GM23338 (cell line): ENCODE measurements at regions not wholly inside any gene's neighbourhood (a gene's known extent, or its start where the extent isn't known, plus 50 kb on each side); places are given as distances from the start of the nearest gene placed in this dataset.

ENCODE experiments used
- ATAC-seq: fragments of 200-7000 bp; cut with Tn5 transposase; 3 replicates; pipeline ENCODE4 v1.9.1; 2020
- DNase-seq: peaks from one replicate; pipeline ENCODE4 v3.0.0-alpha.2; 2015; ENCODE audit warnings: low spot score
- H2AFZ ChIP-seq: fragments of 200-600 bp; sonication (generic); 2 replicates; pipeline ENCODE4 v1.8.0; 2016; ENCODE audit warnings: antibody characterized with exemption, mild to moderate bottlenecking, moderate library complexity
- H3F3A ChIP-seq: fragments of 200-600 bp; sonication (generic); replicated peaks from 2 replicates; pipeline ENCODE4 v1.8.0; 2017; ENCODE audit warnings: antibody characterized with exemption, mixed run types, low read depth
- H3K27ac ChIP-seq: fragments of 200-600 bp; sonication (generic); 2 replicates; pipeline ENCODE4 v1.6.1; 2016; ENCODE audit warnings: low read depth
- H3K27me3 ChIP-seq: fragments of 200-600 bp; sonication (generic); 2 replicates; pipeline ENCODE4 v1.8.0; 2016; ENCODE audit warnings: mild to moderate bottlenecking, mixed run types, moderate library complexity; ENCODE audit not compliant: insufficient read depth
- H3K36me3 ChIP-seq: fragments of 200-600 bp; sonication (generic); 2 replicates; pipeline ENCODE4 v1.8.0; 2016; ENCODE audit warnings: mild to moderate bottlenecking; ENCODE audit not compliant: insufficient read depth
- H3K4me1 ChIP-seq: fragments of 200-600 bp; sonication (generic); 2 replicates; pipeline ENCODE4 v1.8.0; 2016; ENCODE audit warnings: mild to moderate bottlenecking, moderate library complexity; ENCODE audit not compliant: insufficient read depth
- H3K4me2 ChIP-seq: fragments of 200-600 bp; sonication (generic); 2 replicates; pipeline ENCODE4 v1.7.1; 2017; ENCODE audit warnings: mixed run types
- H3K4me3 ChIP-seq: fragments of 200-600 bp; sonication (generic); 2 replicates; pipeline ENCODE4 v1.6.1; 2016; ENCODE audit warnings: mixed run types
- H3K79me2 ChIP-seq: fragments of 200-600 bp; sonication (generic); replicated peaks from 2 replicates; pipeline ENCODE4 v1.8.0; 2017; ENCODE audit warnings: mild to moderate bottlenecking; ENCODE audit not compliant: insufficient read depth
- H3K9me2 ChIP-seq: fragments of 200-600 bp; sonication (generic); 2 replicates; pipeline ENCODE4 v1.8.0; 2017; ENCODE audit not compliant: insufficient read depth
- H4K20me1 ChIP-seq: fragments of 200-600 bp; sonication (generic); replicated peaks from 2 replicates; pipeline ENCODE4 v1.8.0; 2017; ENCODE audit warnings: mild to moderate bottlenecking; ENCODE audit not compliant: insufficient read depth
- H3K27ac Mint-ChIP-seq: 2 replicates; pipeline ENCODE4 v1.8.0; 2020; ENCODE audit warnings: inconsistent platforms, mild to moderate bottlenecking, moderate library complexity, mixed read lengths
- H3K27me3 Mint-ChIP-seq: 3 replicates; pipeline ENCODE4 v1.8.0; 2022; ENCODE audit warnings: low read depth, mild to moderate bottlenecking, moderate library complexity, mixed read lengths, inconsistent platforms; ENCODE audit not compliant: insufficient read depth, poor library complexity
- H3K36me3 Mint-ChIP-seq: 3 replicates; pipeline ENCODE4 v1.8.0; 2021; ENCODE audit warnings: low read depth, mild to moderate bottlenecking, inconsistent platforms, moderate library complexity, mixed read lengths
- H3K4me1 Mint-ChIP-seq: 3 replicates; pipeline ENCODE4 v1.8.0; 2020; ENCODE audit warnings: mild to moderate bottlenecking, inconsistent platforms, mixed read lengths
- H3K4me3 Mint-ChIP-seq: 3 replicates; pipeline ENCODE4 v1.8.0; 2021; ENCODE audit warnings: moderate library complexity, mild to moderate bottlenecking, inconsistent platforms, mixed read lengths
- H3K9me3 Mint-ChIP-seq: 3 replicates; pipeline ENCODE4 v1.8.0; 2020; ENCODE audit warnings: moderate library complexity, mild to moderate bottlenecking, inconsistent platforms, mixed read lengths
- CREB1 ChIP-seq: fragments of 250-450 bp; sonication (Bioruptor Pico); IDR thresholded peaks from 2 replicates; pipeline ENCODE4 v1.5.0; 2020; ENCODE audit warnings: low read depth, mild to moderate bottlenecking, moderate library complexity
- EZH2phosphoT487 ChIP-seq: fragments of 200-600 bp; sonication (generic); IDR thresholded peaks from one replicate; pipeline ENCODE4 v1.8.1; 2018; ENCODE audit warnings: antibody characterized with exemption; ENCODE audit not compliant: unreplicated experiment
- JUNB ChIP-seq: IDR thresholded peaks from one replicate; pipeline ENCODE4 v1.6.1; 2016; ENCODE audit warnings: antibody characterized with exemption; ENCODE audit not compliant: unreplicated experiment
- STAT1 ChIP-seq: IDR thresholded peaks from one replicate; pipeline ENCODE4 v1.6.1; 2016; ENCODE audit warnings: antibody characterized with exemption; ENCODE audit not compliant: unreplicated experiment
- ZNF114 ChIP-seq: fragments of 250-450 bp; sonication (Bioruptor Pico); IDR thresholded peaks from 2 replicates; pipeline ENCODE4 v1.5.0; 2020; ENCODE audit warnings: mild to moderate bottlenecking, moderate library complexity
- ZNF331 ChIP-seq: fragments of 250-450 bp; sonication (Bioruptor Pico); IDR thresholded peaks from 2 replicates; pipeline ENCODE4 v1.5.0; 2020; ENCODE audit warnings: low read depth, mild to moderate bottlenecking, moderate library complexity
- TF ChIP-seq, protein P1 (sequence below), 2 experiments: fragments of 200-600 bp in 1 of 2; sonication (generic) in 1 of 2; conservative IDR thresholded peaks; 2 replicates each; pipeline versions ENCODE4 v1.5.1 to v1.6.1; 2016 to 2017; ENCODE audit warnings: antibody characterized with exemption in 2 of 2, low read depth in 2 of 2, mild to moderate bottlenecking in 2 of 2, moderate library complexity in 1 of 2
- TF ChIP-seq, protein P2 (sequence below): fragments of 250-450 bp; sonication (Bioruptor Pico); IDR thresholded peaks from 2 replicates; pipeline ENCODE4 v1.5.0; 2020; ENCODE audit warnings: mild to moderate bottlenecking, moderate library complexity
- TF ChIP-seq, protein P3 (sequence below): IDR thresholded peaks from 2 replicates; pipeline ENCODE4 v1.6.1; 2016; ENCODE audit warnings: antibody characterized with exemption

DNA sequence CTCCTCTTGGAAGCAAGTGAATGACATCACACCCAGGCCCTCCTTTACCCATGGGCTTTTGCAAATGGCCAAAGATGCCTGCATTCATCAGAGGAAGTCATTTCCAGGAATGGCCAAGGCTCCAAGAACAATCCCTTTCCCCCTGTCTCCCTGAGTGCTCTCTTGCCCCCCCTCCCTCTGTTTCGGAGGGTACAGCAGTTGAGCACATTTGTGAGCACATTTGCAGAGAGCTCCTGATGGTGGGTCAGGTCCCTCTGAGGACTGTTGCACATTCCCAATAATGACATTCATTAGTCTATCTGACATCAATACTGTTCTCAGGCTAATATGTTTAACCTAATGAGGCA is 113.4 kb downstream of the MATN1 start:
- no peaks in the 10 kb centered on the region for H3K36me3 ChIP-seq
- Mint-ChIP-seq H3K27ac (no peak overlapping the region), H3K27me3 (peaks cover 3% of the 10 kb centered on the region), H3K36me3 (no peaks in the 10 kb centered on the region), H3K9me3 (no peaks in the 10 kb centered on the region; the same call in 1 of the 3 replicates), H3K4me1 (peaks cover 5% of the 10 kb centered on the region; the same call in 2 of the 3 replicates), H3K4me3 (no peak overlapping the region)
- no peak overlapping the region for H2AFZ ChIP-seq
- no peak overlapping the region for H3K4me2 ChIP-seq
- no peaks in the 10 kb centered on the region for H3K4me1 ChIP-seq
- H3K27ac ChIP-seq, result no peak overlapping the region
- H3K4me3 ChIP-seq, result no peak overlapping the region
- H3K27me3 ChIP-seq, result no peaks in the 10 kb centered on the region
- H3K79me2 ChIP-seq, result no peaks in the 10 kb centered on the region
- H4K20me1 ChIP-seq, result no peaks in the 10 kb centered on the region
- H3K9me2 ChIP-seq, result 0 out of 2 replicates have a peak, but pooled peaks cover 7% of the 10 kb centered on the region
- DNase-seq (no peak), ATAC-seq (no peak)
- no peak for TF ChIP-seq STAT1
- TF ChIP-seq ZNF114, result no peak
- TF ChIP-seq, protein P1, sequence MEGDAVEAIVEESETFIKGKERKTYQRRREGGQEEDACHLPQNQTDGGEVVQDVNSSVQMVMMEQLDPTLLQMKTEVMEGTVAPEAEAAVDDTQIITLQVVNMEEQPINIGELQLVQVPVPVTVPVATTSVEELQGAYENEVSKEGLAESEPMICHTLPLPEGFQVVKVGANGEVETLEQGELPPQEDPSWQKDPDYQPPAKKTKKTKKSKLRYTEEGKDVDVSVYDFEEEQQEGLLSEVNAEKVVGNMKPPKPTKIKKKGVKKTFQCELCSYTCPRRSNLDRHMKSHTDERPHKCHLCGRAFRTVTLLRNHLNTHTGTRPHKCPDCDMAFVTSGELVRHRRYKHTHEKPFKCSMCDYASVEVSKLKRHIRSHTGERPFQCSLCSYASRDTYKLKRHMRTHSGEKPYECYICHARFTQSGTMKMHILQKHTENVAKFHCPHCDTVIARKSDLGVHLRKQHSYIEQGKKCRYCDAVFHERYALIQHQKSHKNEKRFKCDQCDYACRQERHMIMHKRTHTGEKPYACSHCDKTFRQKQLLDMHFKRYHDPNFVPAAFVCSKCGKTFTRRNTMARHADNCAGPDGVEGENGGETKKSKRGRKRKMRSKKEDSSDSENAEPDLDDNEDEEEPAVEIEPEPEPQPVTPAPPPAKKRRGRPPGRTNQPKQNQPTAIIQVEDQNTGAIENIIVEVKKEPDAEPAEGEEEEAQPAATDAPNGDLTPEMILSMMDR (conservative IDR thresholded peaks at IDR 0.05; ENCODE audit: low read depth in 2 of 2), result no peak
- no peak for TF ChIP-seq JUNB
- TF ChIP-seq, protein P2, sequence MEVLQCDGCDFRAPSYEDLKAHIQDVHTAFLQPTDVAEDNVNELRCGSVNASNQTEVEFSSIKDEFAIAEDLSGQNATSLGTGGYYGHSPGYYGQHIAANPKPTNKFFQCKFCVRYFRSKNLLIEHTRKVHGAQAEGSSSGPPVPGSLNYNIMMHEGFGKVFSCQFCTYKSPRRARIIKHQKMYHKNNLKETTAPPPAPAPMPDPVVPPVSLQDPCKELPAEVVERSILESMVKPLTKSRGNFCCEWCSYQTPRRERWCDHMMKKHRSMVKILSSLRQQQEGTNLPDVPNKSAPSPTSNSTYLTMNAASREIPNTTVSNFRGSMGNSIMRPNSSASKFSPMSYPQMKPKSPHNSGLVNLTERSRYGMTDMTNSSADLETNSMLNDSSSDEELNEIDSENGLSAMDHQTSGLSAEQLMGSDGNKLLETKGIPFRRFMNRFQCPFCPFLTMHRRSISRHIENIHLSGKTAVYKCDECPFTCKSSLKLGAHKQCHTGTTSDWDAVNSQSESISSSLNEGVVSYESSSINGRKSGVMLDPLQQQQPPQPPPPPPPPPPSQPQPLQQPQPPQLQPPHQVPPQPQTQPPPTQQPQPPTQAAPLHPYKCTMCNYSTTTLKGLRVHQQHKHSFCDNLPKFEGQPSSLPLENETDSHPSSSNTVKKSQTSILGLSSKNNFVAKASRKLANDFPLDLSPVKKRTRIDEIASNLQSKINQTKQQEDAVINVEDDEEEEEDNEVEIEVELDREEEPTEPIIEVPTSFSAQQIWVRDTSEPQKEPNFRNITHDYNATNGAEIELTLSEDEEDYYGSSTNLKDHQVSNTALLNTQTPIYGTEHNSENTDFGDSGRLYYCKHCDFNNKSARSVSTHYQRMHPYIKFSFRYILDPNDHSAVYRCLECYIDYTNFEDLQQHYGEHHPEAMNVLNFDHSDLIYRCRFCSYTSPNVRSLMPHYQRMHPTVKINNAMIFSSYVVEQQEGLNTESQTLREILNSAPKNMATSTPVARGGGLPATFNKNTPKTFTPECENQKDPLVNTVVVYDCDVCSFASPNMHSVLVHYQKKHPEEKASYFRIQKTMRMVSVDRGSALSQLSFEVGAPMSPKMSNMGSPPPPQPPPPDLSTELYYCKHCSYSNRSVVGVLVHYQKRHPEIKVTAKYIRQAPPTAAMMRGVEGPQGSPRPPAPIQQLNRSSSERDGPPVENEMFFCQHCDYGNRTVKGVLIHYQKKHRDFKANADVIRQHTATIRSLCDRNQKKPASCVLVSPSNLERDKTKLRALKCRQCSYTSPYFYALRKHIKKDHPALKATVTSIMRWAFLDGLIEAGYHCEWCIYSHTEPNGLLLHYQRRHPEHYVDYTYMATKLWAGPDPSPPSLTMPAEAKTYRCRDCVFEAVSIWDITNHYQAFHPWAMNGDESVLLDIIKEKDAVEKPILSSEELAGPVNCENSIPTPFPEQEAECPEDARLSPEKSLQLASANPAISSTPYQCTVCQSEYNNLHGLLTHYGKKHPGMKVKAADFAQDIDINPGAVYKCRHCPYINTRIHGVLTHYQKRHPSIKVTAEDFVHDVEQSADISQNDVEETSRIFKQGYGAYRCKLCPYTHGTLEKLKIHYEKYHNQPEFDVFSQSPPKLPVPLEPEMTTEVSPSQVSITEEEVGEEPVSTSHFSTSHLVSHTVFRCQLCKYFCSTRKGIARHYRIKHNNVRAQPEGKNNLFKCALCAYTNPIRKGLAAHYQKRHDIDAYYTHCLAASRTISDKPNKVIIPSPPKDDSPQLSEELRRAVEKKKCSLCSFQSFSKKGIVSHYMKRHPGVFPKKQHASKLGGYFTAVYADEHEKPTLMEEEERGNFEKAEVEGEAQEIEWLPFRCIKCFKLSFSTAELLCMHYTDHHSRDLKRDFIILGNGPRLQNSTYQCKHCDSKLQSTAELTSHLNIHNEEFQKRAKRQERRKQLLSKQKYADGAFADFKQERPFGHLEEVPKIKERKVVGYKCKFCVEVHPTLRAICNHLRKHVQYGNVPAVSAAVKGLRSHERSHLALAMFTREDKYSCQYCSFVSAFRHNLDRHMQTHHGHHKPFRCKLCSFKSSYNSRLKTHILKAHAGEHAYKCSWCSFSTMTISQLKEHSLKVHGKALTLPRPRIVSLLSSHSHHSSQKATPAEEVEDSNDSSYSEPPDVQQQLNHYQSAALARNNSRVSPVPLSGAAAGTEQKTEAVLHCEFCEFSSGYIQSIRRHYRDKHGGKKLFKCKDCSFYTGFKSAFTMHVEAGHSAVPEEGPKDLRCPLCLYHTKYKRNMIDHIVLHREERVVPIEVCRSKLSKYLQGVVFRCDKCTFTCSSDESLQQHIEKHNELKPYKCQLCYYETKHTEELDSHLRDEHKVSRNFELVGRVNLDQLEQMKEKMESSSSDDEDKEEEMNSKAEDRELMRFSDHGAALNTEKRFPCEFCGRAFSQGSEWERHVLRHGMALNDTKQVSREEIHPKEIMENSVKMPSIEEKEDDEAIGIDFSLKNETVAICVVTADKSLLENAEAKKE, result no peak
- TF ChIP-seq, protein P3, sequence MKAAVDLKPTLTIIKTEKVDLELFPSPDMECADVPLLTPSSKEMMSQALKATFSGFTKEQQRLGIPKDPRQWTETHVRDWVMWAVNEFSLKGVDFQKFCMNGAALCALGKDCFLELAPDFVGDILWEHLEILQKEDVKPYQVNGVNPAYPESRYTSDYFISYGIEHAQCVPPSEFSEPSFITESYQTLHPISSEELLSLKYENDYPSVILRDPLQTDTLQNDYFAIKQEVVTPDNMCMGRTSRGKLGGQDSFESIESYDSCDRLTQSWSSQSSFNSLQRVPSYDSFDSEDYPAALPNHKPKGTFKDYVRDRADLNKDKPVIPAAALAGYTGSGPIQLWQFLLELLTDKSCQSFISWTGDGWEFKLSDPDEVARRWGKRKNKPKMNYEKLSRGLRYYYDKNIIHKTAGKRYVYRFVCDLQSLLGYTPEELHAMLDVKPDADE, result no peak
- TF ChIP-seq EZH2phosphoT487, result no peak
- TF ChIP-seq ZNF331 (CRISPR knock-in tag), result no peak
- no peak for TF ChIP-seq CREB1 (CRISPR knock-in tag)
- H3F3A ChIP-seq, result no peaks in the 10 kb centered on the region
